Middle frontal gyrus (tissue), 1 donor: ENCODE measurements at regions not wholly inside any gene's neighbourhood (a gene's known extent, or its start where the extent isn't known, plus 50 kb on each side); places are given as distances from the start of the nearest gene placed in this dataset.

Experiments
- DNase-seq: peaks from one replicate; pipeline ENCODE4 v3.0.0-alpha.2; 2015; ENCODE audit warnings: low spot score; ENCODE audit errors: extremely low spot score

DNA sequence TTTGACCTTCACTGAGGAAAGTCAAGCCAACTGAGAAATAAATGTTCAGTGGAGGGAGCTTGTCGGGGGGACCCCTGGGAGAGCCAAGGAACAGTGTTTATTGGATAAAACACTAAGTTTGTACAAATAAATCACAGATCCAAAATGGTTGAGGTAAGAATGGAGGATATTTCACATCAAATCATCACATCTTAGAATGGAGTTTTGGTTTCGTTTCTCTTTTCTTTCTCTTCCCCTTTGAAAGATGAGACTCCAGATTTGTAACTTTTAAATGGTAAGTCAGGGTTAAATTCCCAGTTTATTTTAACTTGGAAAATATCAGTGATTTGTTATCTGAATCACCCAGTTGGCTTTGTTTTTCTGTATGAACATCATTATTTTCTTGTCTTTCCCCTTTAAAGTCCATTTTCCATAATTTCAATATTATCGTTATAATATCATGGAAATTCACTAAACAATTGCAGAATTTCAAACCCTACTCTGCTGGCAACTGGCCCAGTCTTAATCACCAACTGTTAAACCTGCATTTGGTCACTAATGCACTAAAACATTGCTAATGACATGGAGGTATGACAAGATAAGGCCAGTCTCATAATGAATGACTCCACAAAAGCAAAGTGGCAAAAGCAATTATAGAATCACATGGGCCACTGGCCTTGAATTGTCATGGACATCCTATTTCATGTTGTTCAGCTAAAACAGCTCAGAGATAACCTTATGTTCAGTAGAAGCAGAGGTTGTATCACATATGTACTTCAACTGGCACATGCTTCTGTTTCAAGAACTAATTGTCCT, 295.1 kb downstream of the SHOX2 start:
- DNase-seq: no peak

DNA sequence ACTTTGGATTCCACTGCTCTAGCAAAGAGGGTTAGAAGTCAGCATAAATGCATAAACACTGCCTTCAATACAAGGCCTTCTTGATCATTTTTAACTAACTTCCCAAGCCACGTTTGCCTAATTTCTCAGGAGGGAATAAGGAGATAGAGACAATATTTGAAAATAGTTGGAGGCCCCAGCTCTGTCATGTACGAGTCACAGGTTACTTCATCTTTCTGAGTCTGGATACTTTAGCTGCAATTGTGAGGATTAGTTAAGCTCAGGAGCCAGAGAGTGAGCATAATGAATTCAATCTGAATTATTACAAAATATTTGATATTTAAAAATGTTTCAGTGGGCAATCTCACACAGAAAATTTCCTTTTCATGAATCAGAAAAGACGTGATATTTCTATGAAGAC, 298.9 kb downstream of the SHOX2 start:
- DNase-seq: no peak

DNA sequence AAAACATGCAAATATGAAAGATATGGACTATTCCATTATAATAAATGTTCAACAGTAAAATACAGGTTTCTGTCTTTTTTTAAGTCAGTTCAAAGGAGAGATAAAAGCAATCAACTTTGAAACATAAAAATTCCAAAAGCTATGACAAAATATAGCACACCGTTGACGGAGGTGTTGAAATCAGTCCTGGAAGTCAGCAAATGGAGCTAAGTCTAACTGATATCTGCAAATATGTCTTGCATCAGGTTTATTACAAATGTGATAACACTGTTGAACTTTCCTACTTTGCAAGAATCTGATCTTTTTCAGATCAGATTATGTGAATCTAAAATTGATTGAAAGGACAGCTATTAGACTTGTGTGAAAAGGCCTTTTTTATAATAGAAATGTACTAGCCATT, 300.7 kb downstream of the SHOX2 start:
- no peak for DNase-seq

DNA sequence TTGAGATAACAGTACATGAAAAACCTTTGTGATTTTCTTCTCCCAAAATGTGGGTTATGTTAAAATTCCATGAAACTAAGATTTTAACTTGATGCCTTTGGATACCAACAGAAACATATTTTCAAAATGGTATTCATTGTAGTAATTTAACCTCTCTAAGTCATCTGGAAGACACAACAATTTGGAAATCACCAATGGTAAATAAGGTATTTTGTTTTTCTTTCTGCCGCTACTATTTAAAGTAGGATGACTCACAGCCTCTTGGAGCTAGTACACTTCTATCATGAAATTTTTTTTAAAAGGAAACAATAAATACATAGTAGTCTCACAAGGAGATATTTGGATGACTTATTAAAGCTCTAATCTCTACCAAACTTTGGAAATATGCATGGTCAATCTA, 291.6 kb upstream of the VEPH1 start:
- DNase-seq: no peak

DNA sequence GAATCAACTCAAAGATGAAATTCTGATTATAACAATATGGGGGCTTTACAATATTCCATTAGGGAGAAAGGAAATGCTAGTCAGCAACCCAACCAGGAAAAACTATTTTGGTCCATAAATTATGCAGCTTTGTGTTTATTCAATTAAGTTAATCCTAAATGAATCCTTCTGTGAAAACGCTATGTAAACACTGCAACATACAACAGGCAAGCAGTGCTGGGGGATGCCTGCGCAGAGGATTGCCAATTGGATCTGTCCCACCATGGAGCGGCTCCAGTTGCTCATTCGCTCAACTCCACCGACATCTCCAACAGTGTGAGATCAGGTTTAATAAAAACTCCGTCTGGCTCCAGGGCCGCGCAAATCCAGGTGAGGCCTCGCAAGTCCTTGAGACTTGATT, 290.5 kb upstream of the VEPH1 start:
- no peak for DNase-seq

DNA sequence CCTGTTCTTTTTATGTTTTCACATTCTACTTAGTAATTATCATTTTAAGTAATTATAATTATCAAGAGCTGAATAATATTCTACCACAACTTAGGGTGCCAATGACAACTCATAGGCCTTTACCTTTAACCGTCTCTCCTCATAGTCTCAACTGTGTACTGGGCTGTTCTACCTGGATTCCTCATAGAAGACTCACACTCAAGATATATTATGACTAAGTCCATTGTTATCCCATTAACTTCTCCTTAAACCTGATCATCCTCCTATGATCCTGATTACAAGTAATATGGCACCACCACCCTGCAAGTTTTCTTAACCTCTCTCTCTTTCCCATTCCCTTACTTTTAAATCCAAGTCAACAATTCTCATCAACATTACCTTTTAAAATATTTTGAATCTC, 285.9 kb upstream of the VEPH1 start:
- DNase-seq: no peak

DNA sequence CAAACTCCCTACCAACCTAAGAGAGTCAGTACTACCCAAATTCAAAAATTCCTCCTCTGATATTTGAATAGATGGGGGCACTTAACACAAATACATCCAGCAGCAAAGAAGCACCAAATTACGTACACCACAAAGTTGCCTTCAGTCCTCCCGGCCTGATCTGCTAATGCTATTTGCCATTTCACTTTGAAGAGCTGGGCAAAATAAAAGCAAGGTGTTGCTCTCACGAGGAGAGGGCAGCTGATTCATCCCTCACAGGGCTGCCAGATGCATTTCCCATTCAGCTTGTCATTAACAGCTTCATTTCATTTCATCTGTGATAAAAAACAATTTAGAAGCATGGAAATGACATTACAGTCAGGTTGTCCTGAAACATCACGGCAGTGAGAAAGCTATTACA, 283.4 kb upstream of the VEPH1 start:
- DNase-seq: no peak

DNA sequence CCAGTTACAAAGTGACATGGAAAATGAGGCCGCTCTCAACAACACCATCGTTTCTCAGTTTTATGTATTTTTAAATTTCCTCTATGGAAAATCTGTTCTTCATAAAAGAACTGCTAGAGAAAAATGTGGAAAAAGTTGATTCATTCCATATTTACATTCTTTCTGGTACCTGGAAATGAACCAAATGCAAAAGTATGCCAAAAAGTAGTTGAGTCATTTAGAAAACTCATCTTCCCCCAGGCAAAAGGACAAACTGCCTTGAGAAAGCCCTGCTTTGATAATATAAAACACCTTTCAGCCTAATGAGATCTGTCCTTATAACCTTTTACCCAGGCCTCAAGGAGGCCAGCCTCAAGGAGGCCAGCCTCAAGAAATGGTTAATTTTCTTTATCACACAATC, 283.0 kb upstream of the VEPH1 start:
- DNase-seq: peak; percentile 12

DNA sequence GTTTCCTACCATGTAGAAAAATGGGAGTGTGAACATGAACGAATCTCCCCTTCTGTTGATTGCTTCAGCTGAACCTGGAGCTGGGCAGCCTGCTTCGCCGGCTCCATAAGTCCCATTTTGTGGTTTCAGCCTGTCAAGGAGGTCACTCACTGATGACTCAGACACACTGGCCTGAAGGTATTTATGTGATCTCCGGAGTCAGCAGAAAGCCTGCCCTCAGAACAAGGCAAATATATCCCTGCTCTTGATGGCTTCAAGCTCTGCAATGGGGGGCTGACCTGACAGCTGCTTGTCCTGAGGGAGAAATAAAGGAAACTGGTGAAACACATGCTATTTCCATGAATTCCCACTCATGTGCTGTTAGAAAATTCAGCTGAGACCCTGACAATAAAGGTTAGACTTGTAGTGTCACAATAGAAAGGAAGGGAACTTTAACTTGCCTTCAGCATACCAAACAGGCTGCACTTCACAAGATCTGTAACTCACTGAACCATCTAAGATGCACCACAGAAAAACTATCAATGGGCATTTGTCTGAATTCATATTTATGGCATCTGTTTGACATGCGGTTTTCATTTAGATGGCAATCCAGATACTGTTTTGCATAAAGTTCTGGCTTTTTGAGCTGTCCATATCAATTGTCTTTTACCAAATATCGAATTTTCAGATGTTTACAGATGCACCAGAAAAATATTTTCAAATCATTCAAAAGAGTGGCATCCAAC, 282.0 kb upstream of the VEPH1 start:
- DNase-seq: no peak

DNA sequence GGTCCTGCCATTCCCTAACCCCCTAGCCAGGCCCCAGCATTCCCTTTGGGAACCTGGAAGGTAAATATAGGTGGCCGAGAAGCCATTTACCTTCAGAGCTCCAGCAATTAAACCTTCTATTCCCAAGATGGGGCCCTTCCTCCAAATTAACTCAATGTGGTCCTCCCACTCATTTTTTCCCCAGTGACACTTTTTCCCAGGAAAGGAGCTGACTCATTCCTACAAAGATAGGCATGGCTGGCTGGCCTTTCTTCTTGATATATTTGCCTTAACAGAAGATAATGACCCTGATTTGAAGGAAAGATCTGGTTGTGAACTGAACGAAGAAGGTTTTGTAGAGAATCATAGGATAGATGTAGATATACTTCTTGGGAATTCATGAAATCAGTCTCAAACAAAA, 279.0 kb upstream of the VEPH1 start:
- no peak for DNase-seq

DNA sequence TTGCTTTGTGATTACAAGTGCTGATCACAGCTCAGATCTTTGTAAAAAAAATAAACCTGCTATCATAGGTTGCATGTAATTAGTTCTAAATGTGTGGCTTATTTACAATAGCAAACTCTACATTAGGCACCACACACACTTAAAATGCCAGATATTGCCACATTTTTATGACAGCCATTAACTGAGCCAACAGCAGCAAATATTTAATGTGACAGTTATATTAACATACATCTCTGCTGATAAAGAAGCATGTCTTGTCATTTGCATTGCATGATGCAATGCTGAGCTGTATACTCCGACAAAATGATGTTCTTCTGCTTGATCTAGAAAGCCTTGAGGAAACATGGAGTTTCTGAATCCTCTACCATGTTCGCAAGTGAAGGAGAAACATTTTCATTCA, 273.6 kb upstream of the VEPH1 start:
- no peak for DNase-seq

DNA sequence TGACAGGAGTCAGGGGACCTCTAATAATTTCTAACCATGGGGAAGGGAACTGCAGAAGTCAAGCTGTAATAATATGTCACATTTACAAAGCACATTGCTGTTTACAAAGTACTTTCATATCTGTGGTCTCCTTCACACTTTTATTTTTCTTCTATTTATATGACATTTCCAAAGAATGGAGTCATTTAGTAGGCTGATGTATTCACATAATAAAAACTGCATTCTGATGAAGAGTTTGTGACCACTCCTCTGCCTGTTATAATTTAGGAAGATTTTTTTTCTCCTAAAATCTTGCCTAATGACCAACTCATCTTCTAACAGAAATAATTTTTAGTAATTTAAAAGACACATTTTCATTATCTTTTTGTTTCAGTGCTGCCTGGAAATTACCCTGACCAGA, 272.2 kb upstream of the VEPH1 start:
- no peak for DNase-seq

DNA sequence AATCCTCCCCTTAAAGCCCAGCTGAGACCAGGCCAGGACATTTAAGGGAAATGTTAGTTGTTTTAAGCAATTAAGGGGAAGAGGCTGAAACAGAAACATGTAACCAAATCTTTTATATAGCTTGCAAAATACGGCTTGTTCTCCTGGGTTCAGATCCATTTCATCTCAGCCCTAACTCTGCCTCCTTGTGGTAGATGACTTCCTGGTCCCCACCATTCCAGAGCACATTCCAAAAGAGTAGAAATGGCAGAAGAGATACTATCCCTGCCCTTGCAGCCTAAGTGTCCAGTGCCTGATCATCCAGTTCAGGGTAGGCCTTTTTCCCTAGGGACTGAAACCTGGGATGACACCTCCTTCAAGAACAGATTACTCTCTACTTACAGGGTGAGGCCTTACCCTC, 266.2 kb upstream of the VEPH1 start:
- DNase-seq: no peak

DNA sequence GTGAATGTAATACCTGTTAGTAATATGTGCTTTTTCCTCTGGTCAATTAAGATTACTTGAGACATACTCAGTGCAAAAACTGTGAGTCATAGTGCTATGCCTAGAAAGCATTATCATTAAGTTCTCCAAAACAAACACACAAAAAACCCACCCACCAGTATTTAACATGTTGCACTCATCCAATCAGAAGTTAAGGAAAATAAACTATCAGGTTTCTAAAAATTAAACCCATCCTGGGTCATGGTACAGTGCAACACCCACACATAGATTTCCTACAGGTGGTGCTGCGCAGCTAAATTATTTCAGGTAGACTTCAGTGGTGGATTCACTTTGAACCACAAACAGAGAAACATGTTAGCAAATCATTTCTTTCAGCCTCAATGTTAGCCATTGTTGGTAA, 264.4 kb upstream of the VEPH1 start:
- DNase-seq: no peak

DNA sequence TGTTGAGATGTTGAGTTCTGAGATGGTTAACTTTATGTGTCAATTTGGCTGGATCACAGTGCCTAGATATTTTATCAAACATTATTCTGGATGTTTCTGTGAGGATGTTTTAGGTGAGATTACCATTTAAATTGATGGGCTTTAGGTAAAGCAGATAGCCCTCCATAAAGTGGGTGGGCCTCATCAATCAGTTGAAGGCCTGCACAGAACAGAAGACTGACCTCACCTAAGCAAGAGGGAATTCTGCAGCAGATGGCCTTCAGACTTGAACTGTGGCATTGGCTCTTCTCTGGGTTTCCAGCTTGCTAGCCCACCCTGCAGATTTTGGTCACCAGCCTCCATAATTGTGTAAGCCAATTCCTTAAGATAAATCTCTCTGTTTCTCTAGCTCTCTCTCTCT, 260.4 kb upstream of the VEPH1 start:
- no peak for DNase-seq

DNA sequence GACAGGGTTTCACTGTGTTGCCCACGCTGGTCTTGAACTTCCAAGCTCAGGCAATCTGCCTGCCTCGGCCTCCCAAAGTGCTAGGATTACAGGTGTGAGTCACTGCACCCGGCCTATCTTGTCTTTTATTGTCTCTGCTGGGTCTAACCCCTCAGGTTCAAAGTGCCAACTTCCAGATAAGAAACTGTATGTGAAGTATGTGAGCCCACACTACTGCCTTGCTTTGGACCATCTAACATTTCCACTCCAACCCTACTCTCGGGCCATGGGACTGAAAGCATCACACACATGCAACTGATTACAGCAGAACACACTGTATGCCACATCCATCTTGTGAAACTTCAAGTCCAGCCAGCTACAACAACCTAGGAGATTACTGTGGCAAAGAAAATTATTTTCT, 256.1 kb upstream of the VEPH1 start:
- DNase-seq: no peak

DNA sequence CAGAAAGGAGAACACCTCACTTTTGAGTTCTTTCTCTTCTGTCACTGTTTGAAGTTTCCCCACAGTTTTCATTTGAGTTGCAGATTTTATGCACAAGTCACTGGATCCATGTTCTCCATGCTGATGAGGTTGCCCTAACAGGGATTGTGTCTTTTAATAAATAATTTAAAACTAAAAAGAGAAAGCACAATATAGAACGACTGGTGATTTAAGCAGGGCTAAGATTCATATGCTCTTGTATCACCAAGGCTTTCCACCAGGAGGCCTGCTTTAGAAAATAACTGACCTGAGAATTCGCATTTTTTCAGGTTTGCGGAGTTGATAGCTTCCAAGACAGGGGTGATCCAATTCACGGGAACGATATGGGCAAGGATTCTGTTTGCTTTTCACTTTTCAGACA, 252.0 kb upstream of the VEPH1 start:
- DNase-seq: no peak

DNA sequence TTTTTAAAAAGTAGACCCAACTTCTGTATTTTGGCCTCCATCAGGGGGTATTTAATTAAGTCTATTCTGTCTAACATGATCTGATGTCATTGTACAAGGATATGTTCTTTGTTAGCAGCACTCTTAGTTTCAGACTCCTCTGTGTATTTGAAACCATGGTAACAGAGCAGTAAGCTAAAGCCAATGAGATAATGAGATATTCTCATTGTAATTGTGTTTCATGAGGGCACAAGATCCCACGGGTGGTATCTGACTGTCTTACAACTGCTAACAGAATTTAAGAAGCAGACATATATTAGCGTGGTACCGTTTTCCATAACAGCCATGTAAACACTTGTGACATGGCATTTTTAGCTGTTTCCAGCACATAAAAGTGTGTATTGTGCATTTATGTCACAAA, 251.2 kb upstream of the VEPH1 start:
- DNase-seq: no peak

DNA sequence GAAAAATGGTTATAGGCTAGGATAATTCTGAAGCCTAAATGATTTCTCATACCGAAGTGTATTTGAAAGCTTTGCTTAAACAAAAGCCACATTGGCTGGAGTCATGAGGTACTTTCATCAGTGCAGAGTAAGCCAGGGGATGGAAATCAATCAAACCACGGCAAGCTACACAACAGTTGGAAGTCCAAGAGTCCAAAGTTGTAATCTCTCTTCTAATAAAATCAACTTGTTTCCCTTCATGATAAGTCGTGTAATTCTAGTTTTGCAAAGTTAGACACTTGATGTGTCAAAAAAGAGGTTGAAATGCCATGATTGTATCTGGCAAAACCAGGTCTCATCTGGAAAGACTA, 250.5 kb upstream of the VEPH1 start:
- DNase-seq: no peak

DNA sequence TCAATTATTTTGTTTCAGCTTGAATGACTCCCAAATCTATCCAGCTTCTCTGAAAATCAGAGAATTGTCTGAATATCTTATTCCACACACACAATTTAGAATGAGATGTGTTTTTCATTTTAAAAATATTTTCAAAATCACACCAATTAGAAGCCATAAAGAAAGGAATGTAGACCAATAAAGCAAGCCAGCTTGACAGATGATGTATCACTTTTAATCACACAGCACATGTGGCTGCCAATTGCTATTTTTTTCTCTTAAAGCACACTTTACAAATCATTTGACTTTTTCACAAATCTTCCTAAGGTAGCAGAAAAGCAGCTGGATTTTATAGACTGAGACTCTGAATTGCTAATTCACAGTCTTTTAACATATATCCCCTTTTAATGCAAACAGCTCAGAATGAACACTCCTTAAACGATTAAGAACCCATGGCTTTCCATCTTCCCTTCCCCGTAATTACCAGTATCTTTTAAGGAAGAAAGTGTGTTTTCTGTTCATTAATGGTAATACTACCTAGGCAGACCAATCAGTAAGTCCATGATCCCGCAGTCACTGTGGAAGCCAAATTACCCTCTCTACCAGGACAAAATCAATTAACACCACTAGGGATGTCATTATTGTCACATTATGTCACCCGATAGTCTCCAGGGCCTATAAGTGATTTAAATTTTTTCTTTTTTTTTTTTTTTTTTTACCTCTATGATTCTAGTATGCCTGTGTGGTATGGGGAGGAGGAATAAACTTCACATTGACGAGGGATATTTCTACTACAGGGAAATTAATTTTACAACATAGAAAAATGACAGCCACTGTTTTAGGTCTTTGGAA, 250.0 kb upstream of the VEPH1 start:
- DNase-seq: no peak

DNA sequence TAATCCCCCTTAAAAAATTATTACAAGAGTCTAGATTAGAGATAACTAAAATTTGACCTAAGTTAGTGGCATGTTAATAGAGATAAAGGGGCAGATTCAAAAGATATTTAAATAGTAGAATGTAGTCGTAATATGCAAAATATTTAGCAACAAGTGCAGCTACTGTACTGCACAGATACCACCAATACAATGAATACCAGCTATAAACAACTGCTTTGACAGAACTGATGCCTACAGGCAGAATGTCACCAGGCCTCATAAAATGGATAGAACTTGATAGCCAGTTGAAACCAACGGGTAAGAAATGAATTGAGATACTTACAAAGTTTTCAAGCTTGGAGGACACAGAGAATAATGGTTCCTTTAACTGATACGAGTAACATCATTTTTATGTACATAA, 249.3 kb upstream of the VEPH1 start:
- no peak for DNase-seq

DNA sequence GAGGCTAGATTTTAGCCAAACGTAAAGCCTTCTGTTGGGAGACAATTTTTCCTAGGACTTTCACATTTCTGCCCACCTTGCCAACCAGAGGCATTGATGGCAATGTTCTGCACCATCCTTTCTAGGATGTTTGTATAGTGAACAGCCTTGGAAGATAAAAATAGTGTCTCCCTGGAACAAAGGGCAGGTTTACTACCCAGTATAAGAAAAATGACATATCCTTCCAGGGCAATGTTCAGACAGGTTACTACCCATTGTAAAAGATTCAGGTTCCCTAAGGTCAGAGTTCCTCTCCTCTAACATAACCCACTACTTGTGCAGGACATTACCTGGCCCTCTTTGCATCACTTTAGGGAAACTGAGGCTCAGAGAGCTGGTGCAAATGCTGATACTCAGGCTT, 248.2 kb upstream of the VEPH1 start:
- no peak for DNase-seq
